Gastrocnemius medialis (tissue), 4 donors: ENCODE measurements at regions not wholly inside any gene's neighbourhood (a gene's known extent, or its start where the extent isn't known, plus 50 kb on each side); places are given as distances from the start of the nearest gene placed in this dataset.

Source experiments
- ATAC-seq, 2 donors: fragments of 150-250 bp; one replicate each; pipeline ENCODE4 v1.9.1; 2016
- DNase-seq, 2 donors: peaks; one replicate each; pipeline ENCODE4 v3.0.0-alpha.2; 2019
- H3K27ac ChIP-seq, 4 donors: fragments of 200-600 bp; sonication (generic); 1 replicate in 1 of 4; 2 replicates in 3 of 4; pipeline ENCODE4 v1.5.1; 2016 to 2018; ENCODE audit warnings: mild to moderate bottlenecking in 2 of 4, moderate library complexity in 1 of 4
- H3K27me3 ChIP-seq, 3 donors: fragments of 200-600 bp; sonication (generic) in 2 of 3; 1 replicate in 1 of 3; 2 replicates in 2 of 3; pipeline versions ENCODE4 v1.5.1 to v1.6.0; 2016 to 2019; ENCODE audit warnings: mild to moderate bottlenecking in 1 of 3, moderate library complexity in 1 of 3
- H3K36me3 ChIP-seq, 2 donors: fragments of 200-600 bp; sonication (generic) in 1 of 2; one replicate each; pipeline ENCODE4 v1.5.1; 2017 to 2018
- H3K4me1 ChIP-seq, 2 donors: fragments of 200-600 bp; sonication (generic) in 1 of 2; one replicate each; pipeline ENCODE4 v1.5.1; 2016 to 2017; ENCODE audit warnings: mild to moderate bottlenecking in 2 of 2
- H3K4me3 ChIP-seq, 4 donors: fragments of 200-600 bp; sonication (generic) in 3 of 4; 1 replicate in 1 of 4; 2 replicates in 3 of 4; pipeline ENCODE4 v1.5.1; 2016 to 2019; ENCODE audit warnings: mild to moderate bottlenecking in 2 of 4
- H3K9me3 ChIP-seq, 3 donors: fragments of 200-600 bp; sonication (generic) in 2 of 3; 1 replicate in 1 of 3; 2 replicates in 2 of 3; pipeline ENCODE4 v1.5.1; 2016 to 2019
- CTCF ChIP-seq, 5 experiments: fragments of 450-650 bp in 3 of 5; fragments of 200-600 bp in 2 of 5; sonication (generic) in 2 of 5; IDR thresholded peaks in 4 of 5; conservative IDR thresholded peaks in 1 of 5; 1 replicate in 4 of 5; 2 replicates in 1 of 5; pipeline ENCODE4 v1.5.1; 2016 to 2019; ENCODE audit warnings: antibody characterized with exemption in 5 of 5, mild to moderate bottlenecking in 3 of 5, moderate library complexity in 3 of 5
- POLR2A ChIP-seq, 2 donors: fragments of 450-650 bp; IDR thresholded peaks; one replicate each; pipeline ENCODE4 v1.6.1; 2017; ENCODE audit warnings: antibody characterized with exemption in 2 of 2, mild to moderate bottlenecking in 2 of 2, moderate library complexity in 2 of 2
- in situ Hi-C, 4 donors: fragments of 200-750 bp; cut with MboI; loops; one replicate each; pipeline versions ENCODE4 v1.15.0 to v1.8.0; 2017; ENCODE audit warnings: low sequenced_read_pairs in 4 of 4
- intact Hi-C: fragments of 100-400 bp; cut with DNase I; formaldehyde crosslinking; loops from one replicate; pipeline ENCODE4 v1.15.1; 2023; ENCODE audit warnings: low total_unique reads

DNA sequence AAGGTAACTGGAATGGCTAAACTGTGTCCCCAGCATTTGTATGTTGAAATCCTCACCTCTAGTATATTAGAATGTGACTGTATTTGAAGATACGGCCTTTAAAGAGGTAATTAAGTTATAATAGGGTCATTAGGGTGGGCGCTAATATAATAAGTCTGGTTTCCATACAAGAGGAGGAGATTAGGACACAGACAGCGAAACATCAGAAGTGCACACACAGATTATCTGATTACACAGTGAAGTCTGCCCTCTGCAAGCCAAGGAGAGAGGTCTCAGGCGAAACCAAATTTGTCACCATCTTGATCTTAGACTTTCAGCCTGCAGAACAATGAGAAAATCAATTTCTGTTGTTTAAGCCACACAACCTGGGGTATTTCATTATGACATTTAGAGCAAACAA lies 2233.1 kb downstream of the MRPL39 start:
- Histone ChIP-seq H3K4me1 (no peaks in the 10 kb centered on the region), H3K27me3 (no peaks in the 10 kb centered on the region), H3K4me3 (no peak overlapping the region), H3K9me3 (no peaks in the 10 kb centered on the region), H3K36me3 (no peaks in the 10 kb centered on the region), H3K27ac (no peak overlapping the region)
- ATAC-seq = no peak
- intact Hi-C loops = no loop called here
- no peak for DNase-seq
- TF ChIP-seq POLR2A (IDR thresholded peaks at IDR 0.05) (no peak), CTCF (IDR thresholded peaks at IDR 0.05 in 4 of 5, conservative IDR thresholded peaks at IDR 0.05 in 1 of 5) (no peak)
- in situ Hi-C loops = no loop called here

DNA sequence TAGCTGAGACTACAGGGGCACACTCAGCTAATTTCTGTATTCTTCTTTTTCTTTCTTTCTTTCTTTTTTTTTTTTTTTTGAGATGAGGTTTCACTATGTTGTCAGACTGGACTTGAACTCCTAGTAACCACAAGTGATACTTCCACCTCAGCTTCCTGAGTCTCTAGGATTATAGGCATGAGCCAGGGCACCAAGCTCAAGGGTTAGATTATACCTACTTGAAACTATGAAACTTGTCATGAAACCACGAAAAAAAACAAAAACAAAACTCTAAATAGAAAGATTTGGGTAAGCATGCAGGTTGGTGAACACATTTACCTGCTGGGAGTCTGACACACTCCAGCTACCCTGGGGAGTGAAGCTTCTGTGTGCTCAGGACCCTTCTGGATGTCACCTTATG lies 2250.4 kb downstream of the MRPL39 start:
- no peaks in the 10 kb centered on the region for H3K4me1 ChIP-seq
- intact Hi-C loops = no loop called here
- no peak overlapping the region for H3K4me3 ChIP-seq
- in situ Hi-C loops = no loop called here
- no peak for ATAC-seq
- no peak overlapping the region for H3K27ac ChIP-seq
- H3K9me3 ChIP-seq = no peaks in the 10 kb centered on the region
- DNase-seq = no peak
- TF ChIP-seq POLR2A (IDR thresholded peaks at IDR 0.05) = no peak
- no peak for TF ChIP-seq CTCF (IDR thresholded peaks at IDR 0.05 in 4 of 5, conservative IDR thresholded peaks at IDR 0.05 in 1 of 5)
- no peaks in the 10 kb centered on the region for H3K36me3 ChIP-seq
- H3K27me3 ChIP-seq = no peaks in the 10 kb centered on the region

GRCh38 chr21:23316190-23316589 lies 2291.1 kb downstream of the MRPL39 start:
- H3K27me3 ChIP-seq = no peaks in the 10 kb centered on the region
- ATAC-seq (no peak), DNase-seq (no peak)
- no peaks in the 10 kb centered on the region for H3K36me3 ChIP-seq
- intact Hi-C loops (no loop called here), in situ Hi-C loops (no loop called here)
- H3K4me1 ChIP-seq = no peaks in the 10 kb centered on the region
- no peak overlapping the region for H3K4me3 ChIP-seq
- no peak for TF ChIP-seq POLR2A (IDR thresholded peaks at IDR 0.05)
- TF ChIP-seq CTCF (IDR thresholded peaks at IDR 0.05 in 4 of 5, conservative IDR thresholded peaks at IDR 0.05 in 1 of 5) = no peak
- H3K27ac ChIP-seq = no peak overlapping the region
- H3K9me3 ChIP-seq = no peaks in the 10 kb centered on the region

DNA sequence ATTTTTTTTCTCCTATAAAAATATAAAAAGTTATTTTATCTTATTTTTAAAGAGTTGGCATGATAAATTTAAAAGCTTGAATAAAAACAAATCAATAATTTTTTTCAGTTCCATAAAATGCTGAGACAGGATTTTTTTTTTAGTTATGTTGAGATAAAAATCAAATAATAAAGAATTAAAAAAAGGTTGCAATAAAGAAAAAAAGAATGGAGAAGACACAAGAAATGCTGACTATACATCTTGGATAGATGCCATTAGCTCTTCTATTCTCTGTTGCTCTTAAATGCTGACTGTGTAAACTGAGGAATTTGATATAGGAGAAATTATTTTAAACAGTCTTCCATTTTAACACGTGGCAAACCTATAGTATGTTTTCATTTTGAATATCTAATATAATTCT lies 2298.5 kb downstream of the MRPL39 start:
- Histone ChIP-seq H3K9me3 (no peaks in the 10 kb centered on the region), H3K27me3 (no peaks in the 10 kb centered on the region), H3K4me3 (no peak overlapping the region), H3K36me3 (no peaks in the 10 kb centered on the region), H3K27ac (no peak overlapping the region), H3K4me1 (no peaks in the 10 kb centered on the region)
- ATAC-seq (no peak), DNase-seq (no peak)
- in situ Hi-C loops = no loop called here
- intact Hi-C loops = no loop called here
- no peak for TF ChIP-seq CTCF (IDR thresholded peaks at IDR 0.05 in 4 of 5, conservative IDR thresholded peaks at IDR 0.05 in 1 of 5)
- no peak for TF ChIP-seq POLR2A (IDR thresholded peaks at IDR 0.05)

- no peaks in the 10 kb centered on the region for H3K4me1 ChIP-seq
- no peak for ATAC-seq
- no peaks in the 10 kb centered on the region for H3K9me3 ChIP-seq
- intact Hi-C loops = no loop called here
- in situ Hi-C loops = no loop called here
- no peaks in the 10 kb centered on the region for H3K36me3 ChIP-seq
- DNase-seq = no peak
- H3K4me3 ChIP-seq = no peak overlapping the region
- no peak overlapping the region for H3K27ac ChIP-seq
- no peak for TF ChIP-seq CTCF (IDR thresholded peaks at IDR 0.05 in 4 of 5, conservative IDR thresholded peaks at IDR 0.05 in 1 of 5)
- no peak for TF ChIP-seq POLR2A (IDR thresholded peaks at IDR 0.05)
- H3K27me3 ChIP-seq = no peaks in the 10 kb centered on the region
Measured at GRCh38 chr21:23307065-23307464, 2300.2 kb downstream of the MRPL39 start.
